Fibroblast of pulmonary artery (primary cell): ENCODE measurements at regions not wholly inside any gene's neighbourhood (a gene's known extent, or its start where the extent isn't known, plus 50 kb on each side); places are given as distances from the start of the nearest gene placed in this dataset.
A peak's percentile ranks its signal among the peaks of the same experiment; 100 is the strongest.

Experiments
- DNase-seq: peaks from one replicate; pipeline ENCODE4 v3.0.0-alpha.2; 2010; ENCODE audit warnings: low read depth
- H3K4me3 ChIP-seq: replicated peaks from 2 replicates; pipeline ENCODE4 v1.5.1; 2011; ENCODE audit warnings: low read depth, mild to moderate bottlenecking, control low read depth, low read length, moderate library complexity
- CTCF ChIP-seq: IDR thresholded peaks from 2 replicates; pipeline ENCODE4 v1.5.1; 2011; ENCODE audit warnings: mild to moderate bottlenecking, control low read depth, low read length, inconsistent platforms; ENCODE audit errors: missing control alignments

- no peak for DNase-seq
- H3K4me3 ChIP-seq, result no peak overlapping the region
- no peak for TF ChIP-seq CTCF
Measured at GRCh38 chr14:62381311-62382070, 619.3 kb downstream of the SNAPC1 start.

- no peak overlapping the region for H3K4me3 ChIP-seq
- DNase-seq, result no peak
- no peak for TF ChIP-seq CTCF
Measured at GRCh38 chr14:62409169-62409568, 636.1 kb downstream of the KCNH5 start.

- H3K4me3 ChIP-seq, result no peak overlapping the region
- peak; percentile 67 for DNase-seq
- no peak for TF ChIP-seq CTCF
Measured at GRCh38 chr14:62409626-62410300, 635.5 kb downstream of the KCNH5 start.

GRCh38 chr14:62420847-62421246 lies 624.4 kb downstream of the KCNH5 start:
- DNase-seq, result no peak
- no peak for TF ChIP-seq CTCF
- no peak overlapping the region for H3K4me3 ChIP-seq

- DNase-seq, result peak; percentile 77
- no peak overlapping the region for H3K4me3 ChIP-seq
- no peak for TF ChIP-seq CTCF
Measured at GRCh38 chr14:62428429-62429203, 616.6 kb downstream of the KCNH5 start.

GRCh38 chr14:62429683-62430082 lies 615.6 kb downstream of the KCNH5 start:
- no peak for TF ChIP-seq CTCF
- DNase-seq, result no peak
- no peak overlapping the region for H3K4me3 ChIP-seq
